ENCODE measurements at regions not wholly inside any gene's neighbourhood (a gene's known extent, or its start where the extent isn't known, plus 50 kb on each side); places are given as distances from the start of the nearest gene placed in this dataset.
"Not testable (repeated sequence)": the region's sequence is repeated elsewhere in the genome, so short reads cannot be mapped to it uniquely, and the experiment has no call there.

- DNase-seq: not testable (repeated sequence)
These were observed 207.6 kb downstream of the NDUFA10 start for GRCh38 chr2:239817468-239818031.

- no peak for DNase-seq
These were observed 208.3 kb downstream of the NDUFA10 start for GRCh38 chr2:239816576-239817467.

GRCh38 chr2:239815671-239816070, 209.5 kb downstream of the NDUFA10 start:
- DNase-seq: no peak

GRCh38 chr2:239814861-239815601, 210.1 kb downstream of the NDUFA10 start:
- DNase-seq: no peak

GRCh38 chr2:239814116-239814860, 210.9 kb downstream of the NDUFA10 start:
- DNase-seq: no peak

- DNase-seq: no peak
These were observed 211.7 kb downstream of the NDUFA10 start for GRCh38 chr2:239813261-239814115.

- DNase-seq: no peak
These were observed 213.2 kb downstream of the NDUFA10 start for GRCh38 chr2:239811806-239812560.

GRCh38 chr2:239811111-239811781, 213.9 kb downstream of the NDUFA10 start:
- DNase-seq: no peak

GRCh38 chr2:239809391-239809790, 215.8 kb downstream of the NDUFA10 start:
- no peak for DNase-seq

- no peak for DNase-seq
These were observed 217.6 kb downstream of the NDUFA10 start for GRCh38 chr2:239807568-239807967.

- DNase-seq: no peak
These were observed 218.2 kb downstream of the NDUFA10 start for GRCh38 chr2:239806758-239807434.

- DNase-seq: no peak
These were observed 218.9 kb downstream of the NDUFA10 start for GRCh38 chr2:239806276-239806675.

- DNase-seq: no peak
These were observed 219.7 kb downstream of the NDUFA10 start for GRCh38 chr2:239805414-239805813.

GRCh38 chr2:239805043-239805329, 220.2 kb downstream of the NDUFA10 start:
- no peak for DNase-seq

- no peak for DNase-seq
These were observed 220.7 kb downstream of the NDUFA10 start for GRCh38 chr2:239804161-239805042.

- DNase-seq: no peak
These were observed 221.4 kb downstream of the NDUFA10 start for GRCh38 chr2:239803766-239804115.

- DNase-seq: no peak
These were observed 221.9 kb downstream of the NDUFA10 start for GRCh38 chr2:239803102-239803765.

GRCh38 chr2:239802185-239802649, 222.9 kb downstream of the NDUFA10 start:
- DNase-seq: no peak

All from CD4-positive, alpha-beta T cell treated with Interferon gamma for 1 hour (primary cell).